Heart left ventricle (tissue), 13 donors: ENCODE measurements at regions not wholly inside any gene's neighbourhood (a gene's known extent, or its start where the extent isn't known, plus 50 kb on each side); places are given as distances from the start of the nearest gene placed in this dataset.

Source experiments
- POLR2A ChIP-seq, 2 donors: fragments of 450-650 bp; IDR thresholded peaks; one replicate each; pipeline ENCODE4 v1.6.1; 2017; ENCODE audit warnings: antibody characterized with exemption in 2 of 2, mild to moderate bottlenecking in 2 of 2, moderate library complexity in 2 of 2
- TF ChIP-seq, protein P1 (sequence below), 12 donors: fragments of 200-600 bp; sonication (generic) in 4 of 12; IDR thresholded peaks; one replicate each; pipeline versions ENCODE4 v1.5.0 to v1.8.0; 2018 to 2022; ENCODE audit warnings: antibody characterized with exemption in 12 of 12, mild to moderate bottlenecking in 5 of 12
- donor health status: ischemic (EF 13 %, LVEDD 7.1; RV severe dilation, severe dysfunction).
- donor health status: DM: no; HTN: yes; CAD: no.
- donor health status: DM: no; HTN: no; CAD: no.
- donor health status: ischemic (EF 25% LVEDD 6.9; RV normal size, moderate dysfunction).
- donor health status: ischemic (EF 25% LVEDD 5.7; RV mildly dilated, moderate dysfunction).
- donor health status: ischemic (EF 35%, LVEDD 5.7; RV mildly dilated, moderate dysfunction).
- donor health status: nonischemic (EF 11% LVEDD 7.7; RV severe dilation, severe dysfunction).
- donor health status: DM: yes; HTN: yes; CAD: no.
- donor health status: PGD.
- donor health status: ischemic (EF 29% LVEDD 5.4; RV normal size, mild dysfunction).
- donor health status: nonischemic (EF 23%, LVEDD 6.1; RV moderate dilation, normal function).

- TF ChIP-seq, protein P1, sequence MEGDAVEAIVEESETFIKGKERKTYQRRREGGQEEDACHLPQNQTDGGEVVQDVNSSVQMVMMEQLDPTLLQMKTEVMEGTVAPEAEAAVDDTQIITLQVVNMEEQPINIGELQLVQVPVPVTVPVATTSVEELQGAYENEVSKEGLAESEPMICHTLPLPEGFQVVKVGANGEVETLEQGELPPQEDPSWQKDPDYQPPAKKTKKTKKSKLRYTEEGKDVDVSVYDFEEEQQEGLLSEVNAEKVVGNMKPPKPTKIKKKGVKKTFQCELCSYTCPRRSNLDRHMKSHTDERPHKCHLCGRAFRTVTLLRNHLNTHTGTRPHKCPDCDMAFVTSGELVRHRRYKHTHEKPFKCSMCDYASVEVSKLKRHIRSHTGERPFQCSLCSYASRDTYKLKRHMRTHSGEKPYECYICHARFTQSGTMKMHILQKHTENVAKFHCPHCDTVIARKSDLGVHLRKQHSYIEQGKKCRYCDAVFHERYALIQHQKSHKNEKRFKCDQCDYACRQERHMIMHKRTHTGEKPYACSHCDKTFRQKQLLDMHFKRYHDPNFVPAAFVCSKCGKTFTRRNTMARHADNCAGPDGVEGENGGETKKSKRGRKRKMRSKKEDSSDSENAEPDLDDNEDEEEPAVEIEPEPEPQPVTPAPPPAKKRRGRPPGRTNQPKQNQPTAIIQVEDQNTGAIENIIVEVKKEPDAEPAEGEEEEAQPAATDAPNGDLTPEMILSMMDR (IDR thresholded peaks at IDR 0.05): no peak
- TF ChIP-seq POLR2A (IDR thresholded peaks at IDR 0.05): no peak
These were observed 199.1 kb upstream of the KCND3 start for GRCh38 chr1:112188611-112189010.
